MV-4-11 (cell line): ENCODE measurements at regions not wholly inside any gene's neighbourhood (a gene's known extent, or its start where the extent isn't known, plus 50 kb on each side); places are given as distances from the start of the nearest gene placed in this dataset.

ENCODE experiments used
- DNase-seq: peaks from one replicate; lab custom pipeline; 2025; lab: John Stamatoyannopoulos, UW

GRCh38 chr2:121860033-121860757 lies 104.7 kb downstream of the TSN start:
- DNase-seq, result no peak

GRCh38 chr2:121860758-121861227 lies 105.3 kb downstream of the TSN start:
- no peak for DNase-seq

DNA sequence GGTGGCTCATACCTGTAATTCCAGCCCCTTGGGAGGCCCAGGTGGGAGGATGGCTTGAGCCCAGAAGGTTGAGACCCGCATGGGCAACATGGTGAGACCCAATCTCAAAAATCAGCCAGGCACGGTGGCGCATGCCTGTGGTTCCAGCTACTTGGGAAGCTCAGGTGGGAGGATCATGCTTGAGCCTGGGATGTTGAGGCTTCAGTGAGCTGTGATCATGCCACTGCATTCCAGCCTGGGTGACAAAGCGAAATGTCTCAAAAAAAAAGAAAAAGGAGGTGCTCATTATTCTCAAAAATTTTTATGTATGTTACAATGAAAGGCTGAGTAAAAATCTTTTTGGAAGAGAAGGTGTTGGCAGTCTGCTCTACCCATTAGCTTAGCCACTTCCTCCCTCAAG lies 106.8 kb downstream of the TSN start:
- DNase-seq, result no peak

GRCh38 chr2:121865914-121866313 lies 110.5 kb downstream of the TSN start:
- no peak for DNase-seq

- DNase-seq, result no peak
Observed at GRCh38 chr2:121866789-121867188, 111.3 kb downstream of the TSN start.

GRCh38 chr2:121868652-121869051 lies 113.2 kb downstream of the TSN start:
- no peak for DNase-seq

- DNase-seq, result no peak
Observed at GRCh38 chr2:121869363-121869762, 113.9 kb downstream of the TSN start.

DNA sequence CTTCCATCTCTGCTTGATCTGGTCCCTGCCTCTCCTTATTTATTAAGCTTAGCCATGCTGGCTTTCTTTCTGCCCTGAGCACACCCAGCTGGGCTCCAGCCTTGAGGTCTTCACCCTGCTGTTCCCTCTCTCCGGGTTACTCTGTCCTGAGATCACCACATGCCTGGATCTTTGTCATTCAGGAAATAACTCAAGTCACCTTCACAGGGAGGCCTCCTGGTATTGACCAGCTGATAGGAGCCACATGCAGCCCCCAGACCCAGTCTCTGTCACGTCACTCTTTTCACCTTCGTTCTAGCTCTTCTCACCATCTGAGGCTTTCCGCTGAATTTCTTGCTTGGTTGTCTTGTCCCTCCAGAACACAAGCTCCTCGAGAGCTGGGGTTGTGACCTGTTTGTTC lies 114.4 kb downstream of the TSN start:
- no peak for DNase-seq

DNA sequence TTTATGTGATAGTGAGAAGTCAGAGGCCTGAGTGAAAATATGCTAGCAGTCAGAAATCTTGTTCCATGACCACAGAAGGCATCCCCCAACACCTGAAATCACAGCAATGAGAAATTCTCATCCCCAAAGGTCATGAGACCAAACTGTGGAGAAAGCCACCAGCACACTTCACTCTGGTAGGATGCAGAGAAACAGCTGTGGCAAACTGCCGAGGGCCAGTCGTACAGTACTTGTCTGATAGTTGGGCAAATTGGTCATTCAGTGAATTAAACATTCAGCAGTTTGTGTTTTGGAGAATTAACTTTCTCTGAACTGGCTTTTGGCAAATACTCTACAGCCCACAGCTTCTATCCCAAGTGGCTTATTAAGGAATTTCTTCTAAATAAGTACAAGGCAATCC lies 117.2 kb downstream of the TSN start:
- no peak for DNase-seq

GRCh38 chr2:121873864-121874263 lies 118.4 kb downstream of the TSN start:
- no peak for DNase-seq

DNA sequence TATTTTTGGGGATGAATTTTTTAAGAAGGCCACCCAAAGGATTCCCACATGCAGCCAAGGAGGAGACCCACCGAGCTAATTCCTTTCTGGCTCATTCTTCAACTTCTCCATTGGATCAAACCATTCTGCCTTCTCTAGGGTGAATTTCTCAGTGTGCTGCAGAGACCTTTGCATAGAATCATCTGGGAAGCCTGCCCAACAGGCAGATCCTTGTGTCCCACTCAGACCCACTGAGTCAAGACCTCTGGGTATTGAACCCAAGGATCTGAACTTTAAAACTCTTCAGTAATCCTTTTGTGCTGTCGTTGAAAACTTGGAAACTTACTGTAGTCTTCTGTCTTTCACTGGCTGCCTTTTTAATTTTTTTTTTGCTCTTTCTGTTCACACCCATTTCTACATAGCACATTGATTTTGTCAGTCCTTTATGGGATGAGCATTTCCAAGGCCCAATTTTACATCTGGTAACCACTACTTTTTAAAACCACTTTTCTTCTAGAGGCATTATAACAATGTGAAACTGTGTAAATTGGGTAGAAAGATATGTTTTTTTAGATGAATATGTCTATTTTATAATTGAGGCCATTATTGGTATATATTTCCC lies 120.2 kb downstream of the TSN start:
- no peak for DNase-seq

GRCh38 chr2:121877366-121877765 lies 121.9 kb downstream of the TSN start:
- no peak for DNase-seq

GRCh38 chr2:121880283-121880682 lies 124.8 kb downstream of the TSN start:
- DNase-seq, result no peak

DNA sequence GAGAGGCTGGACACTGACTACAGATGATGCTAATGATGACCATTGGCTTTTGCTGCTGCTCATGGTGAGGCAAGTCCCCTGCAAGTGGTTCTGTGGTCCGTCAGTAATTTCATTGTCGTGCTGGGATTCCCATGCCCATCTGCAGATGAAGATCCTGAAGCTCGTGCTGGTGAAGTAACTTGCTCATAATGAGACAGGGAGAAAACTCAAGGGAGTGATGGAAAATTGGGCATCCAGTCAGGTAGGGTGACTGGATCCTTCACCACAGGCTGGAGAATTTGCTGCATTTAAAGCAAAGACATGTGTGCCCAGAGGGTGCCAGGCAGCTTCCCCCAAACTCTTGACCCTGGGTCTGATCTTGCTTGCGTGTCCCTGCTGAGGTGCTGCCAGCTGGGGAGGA lies 125.6 kb downstream of the TSN start:
- no peak for DNase-seq

DNA sequence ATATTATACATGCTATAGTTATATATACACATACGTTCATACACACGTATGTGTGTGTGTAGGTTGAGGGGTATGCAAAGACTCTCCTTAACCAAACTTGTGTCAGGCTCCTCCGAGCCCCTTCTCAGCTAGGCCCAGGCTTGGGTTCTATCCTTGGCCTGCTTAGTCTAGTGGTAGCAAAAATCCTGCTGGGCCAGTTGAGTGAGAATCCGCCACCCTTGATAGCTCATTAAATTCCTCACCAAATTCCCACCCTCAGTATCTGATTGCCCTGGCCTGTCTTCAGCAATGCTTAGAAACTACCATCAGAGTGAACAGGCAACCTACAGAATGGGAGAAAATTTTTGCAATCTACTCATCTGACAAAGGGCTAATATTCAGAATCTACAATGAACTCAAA lies 126.5 kb downstream of the TSN start:
- DNase-seq, result no peak

DNA sequence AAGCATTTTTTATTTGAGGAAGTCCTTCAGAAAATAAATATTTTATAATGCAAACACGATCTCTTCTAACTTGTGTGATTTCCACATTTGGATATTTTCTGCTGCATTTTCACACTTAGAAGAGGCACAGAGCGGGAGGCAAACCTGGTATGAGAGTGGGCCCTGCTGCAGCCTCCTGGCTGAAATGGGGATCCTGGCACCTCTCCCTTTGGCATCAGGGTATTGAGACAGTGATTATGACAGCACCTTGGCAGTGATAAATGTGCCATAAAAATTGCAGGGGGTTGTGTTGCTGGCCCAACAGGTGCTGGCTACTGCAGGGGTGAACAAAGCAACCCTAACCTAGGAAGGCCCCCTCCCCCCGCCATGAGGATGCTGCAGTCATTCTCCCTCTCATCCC lies 128.6 kb downstream of the TSN start:
- no peak for DNase-seq

GRCh38 chr2:121884511-121884921 lies 129.1 kb downstream of the TSN start:
- DNase-seq, result no peak

DNA sequence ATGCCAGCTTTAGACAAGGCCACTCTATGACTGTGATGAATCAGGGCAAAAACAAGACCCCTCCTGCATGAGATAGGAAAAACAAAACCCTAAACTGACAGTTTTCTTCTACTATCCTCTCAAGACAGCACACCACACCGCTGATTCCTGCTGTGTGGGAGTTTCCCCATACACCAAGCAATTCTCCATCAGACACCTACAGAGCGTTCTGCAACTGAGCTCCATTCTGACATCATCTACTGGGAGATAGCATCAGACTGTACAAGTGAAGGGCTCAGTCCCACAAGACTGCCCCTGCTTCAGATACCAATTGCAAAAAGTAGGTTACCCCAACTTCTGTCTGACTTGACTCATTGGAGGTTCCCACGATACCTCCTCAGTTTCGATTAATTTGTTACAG lies 130.6 kb downstream of the TSN start:
- no peak for DNase-seq

DNA sequence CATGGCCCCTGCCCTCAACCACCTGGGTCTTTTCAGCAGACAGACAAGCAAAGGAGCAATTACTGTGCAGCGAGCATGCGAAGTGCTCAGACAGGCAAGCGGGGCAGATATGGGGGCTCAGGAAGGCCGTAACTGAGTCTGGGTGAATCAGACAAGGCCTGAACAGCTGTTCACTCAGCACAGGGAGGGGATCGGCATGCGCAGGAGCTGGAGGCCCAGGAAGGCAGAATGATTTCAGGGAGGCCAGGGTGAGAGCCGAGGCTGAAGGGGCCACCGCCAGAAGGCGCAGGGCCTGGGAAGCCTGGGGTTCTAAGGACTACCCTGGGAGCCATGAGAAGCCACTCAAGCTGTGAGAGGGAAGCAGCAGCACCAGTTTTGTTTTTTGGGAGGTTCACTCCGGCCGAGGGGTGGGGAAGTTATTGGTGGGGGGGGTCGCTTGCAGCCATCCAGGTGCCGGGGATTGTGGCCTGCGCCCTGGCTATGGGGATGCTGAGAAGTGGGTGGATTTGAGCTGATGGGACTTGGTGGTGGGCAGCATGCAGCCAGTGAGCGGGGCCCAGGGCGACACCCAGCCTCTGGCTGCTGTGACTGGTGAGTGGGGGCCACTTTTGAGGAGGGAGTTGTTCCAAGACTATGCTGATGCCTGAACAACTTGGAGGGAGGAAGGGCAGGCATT lies 132.2 kb downstream of the TSN start:
- DNase-seq, result no peak

GRCh38 chr2:121888189-121888557 lies 132.7 kb downstream of the TSN start:
- DNase-seq, result no peak

- no peak for DNase-seq
Observed at GRCh38 chr2:121890041-121890440, 134.6 kb downstream of the TSN start.

DNA sequence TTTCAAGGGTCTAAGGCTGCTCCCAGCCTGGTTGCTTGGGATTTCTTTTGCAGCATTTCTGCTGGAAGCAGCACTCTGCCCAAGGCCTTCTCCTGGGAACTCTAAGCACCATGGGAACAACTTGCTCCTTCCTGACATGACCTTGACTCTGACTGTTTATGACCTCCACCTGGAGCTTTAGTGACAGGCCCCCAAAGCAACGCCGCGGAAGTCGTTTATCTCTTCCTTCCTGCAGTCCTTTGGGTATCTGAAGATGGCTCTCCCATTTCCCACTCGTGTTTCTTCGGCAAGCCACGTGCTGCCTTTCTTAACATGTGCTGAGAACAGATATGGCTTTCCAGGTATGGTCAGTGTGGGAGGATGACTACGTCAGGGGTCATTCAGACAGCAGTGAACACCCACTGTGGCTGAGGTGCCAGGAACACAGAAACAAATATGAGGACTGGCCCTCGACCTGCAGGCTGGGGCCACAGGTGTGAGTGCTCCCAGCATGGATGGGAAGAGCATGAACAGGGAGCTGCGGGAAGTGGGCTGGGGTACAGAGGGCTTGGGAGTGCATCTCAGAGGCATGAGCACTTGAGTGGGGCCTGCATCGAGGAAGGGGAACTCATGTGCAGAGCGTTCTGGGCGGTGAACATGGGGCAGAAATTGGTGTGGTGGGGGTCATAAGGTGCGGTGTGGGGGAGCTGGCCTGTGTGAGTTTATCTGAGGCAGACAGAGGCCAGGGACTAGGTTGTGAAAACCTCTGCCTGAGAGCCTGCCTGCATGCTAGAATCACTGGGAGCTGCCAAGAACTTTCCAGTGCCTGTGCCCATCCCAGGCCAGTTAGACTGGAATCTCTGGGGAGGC lies 140.5 kb downstream of the TSN start:
- DNase-seq, result no peak
